ENCODE measurements at regions not wholly inside any gene's neighbourhood (a gene's known extent, or its start where the extent isn't known, plus 50 kb on each side); places are given as distances from the start of the nearest gene placed in this dataset.
"Not testable (repeated sequence)": the region's sequence is repeated elsewhere in the genome, so short reads cannot be mapped to it uniquely, and the experiment has no call there.

DNA sequence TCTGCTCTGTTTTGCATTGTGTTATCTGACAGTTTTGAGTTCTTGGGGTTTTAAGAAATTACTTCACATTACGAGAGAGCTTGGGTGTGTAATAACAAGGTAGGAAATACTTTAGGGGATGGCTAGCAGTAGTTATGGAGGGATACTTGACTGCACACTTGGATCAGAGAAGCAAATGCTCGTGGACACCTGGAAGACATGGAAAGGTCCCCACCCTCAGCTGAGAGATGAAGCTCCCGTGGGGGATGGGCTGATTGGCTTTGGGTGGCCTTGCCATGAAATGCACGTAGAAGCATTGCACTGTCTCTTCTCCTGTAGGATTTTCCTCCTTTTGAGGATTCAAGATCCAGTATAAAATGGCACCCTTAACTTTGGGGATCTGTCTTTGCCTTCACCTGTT lies 61.5 kb upstream of the UNC93A start:
- no peak for FAIRE-seq
- DNase-seq (ENCODE audit: low spot score), result no peak

DNA sequence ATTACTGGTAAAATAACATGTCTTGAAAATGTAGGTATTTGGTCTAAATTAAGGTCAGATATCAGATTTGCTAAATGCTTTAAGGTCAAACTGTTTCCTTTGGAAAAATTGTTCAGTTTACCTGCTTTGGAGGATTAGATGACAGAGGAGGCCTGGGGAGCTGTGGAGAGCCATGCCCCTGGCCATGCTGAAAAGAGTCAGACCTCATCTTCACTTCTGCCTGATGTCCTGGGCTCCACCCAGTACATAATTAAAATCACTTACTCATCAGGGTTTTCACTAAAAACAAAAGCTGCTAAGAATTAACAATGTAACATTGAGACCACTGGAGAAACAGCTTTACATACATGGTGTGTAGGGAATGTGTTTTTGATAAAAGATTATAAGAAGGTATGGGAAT lies 60.8 kb upstream of the UNC93A start:
- no peak for DNase-seq (ENCODE audit: low spot score)
- FAIRE-seq, result no peak

DNA sequence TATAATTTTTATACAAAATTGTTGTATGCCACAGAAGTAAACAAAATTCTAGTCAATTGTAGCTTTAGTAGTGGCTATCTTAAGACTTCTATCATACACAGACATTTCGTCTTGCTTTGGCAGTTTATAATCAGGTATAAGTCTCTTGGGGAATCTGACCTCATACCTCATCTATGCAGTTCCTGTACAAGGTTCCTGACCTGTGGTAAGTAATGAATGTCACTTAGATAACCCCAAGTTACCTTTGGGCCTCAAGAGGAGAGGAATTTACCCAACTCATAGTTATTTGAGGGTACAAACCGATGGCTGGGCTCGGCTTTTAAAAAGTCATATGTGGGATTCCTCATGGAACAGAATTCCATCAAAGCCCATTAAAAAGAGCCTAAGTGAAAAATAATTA lies 58.8 kb upstream of the UNC93A start:
- DNase-seq (ENCODE audit: low spot score) (peak; percentile 44), FAIRE-seq (no peak)

DNA sequence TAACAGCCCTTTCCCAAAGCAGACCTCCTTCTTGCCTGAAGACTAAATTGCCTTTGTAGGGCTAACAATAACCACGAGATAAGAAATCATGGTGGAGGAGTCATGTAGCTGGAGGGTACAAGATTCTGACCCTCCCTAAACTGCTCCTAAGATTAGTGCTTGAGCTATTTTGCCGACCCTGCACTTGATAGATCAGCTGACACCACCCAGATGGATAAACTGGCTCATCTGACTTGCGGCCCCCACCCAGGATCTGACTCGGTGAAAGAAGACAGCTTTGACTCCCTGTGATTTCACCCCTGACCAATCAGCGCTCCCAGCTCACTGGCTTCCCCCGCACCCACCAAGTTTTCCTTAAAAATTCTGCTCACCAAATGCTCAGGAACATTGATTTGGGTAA lies 57.6 kb upstream of the UNC93A start:
- FAIRE-seq, result peak; percentile 13
- DNase-seq (ENCODE audit: low spot score), result no peak

DNA sequence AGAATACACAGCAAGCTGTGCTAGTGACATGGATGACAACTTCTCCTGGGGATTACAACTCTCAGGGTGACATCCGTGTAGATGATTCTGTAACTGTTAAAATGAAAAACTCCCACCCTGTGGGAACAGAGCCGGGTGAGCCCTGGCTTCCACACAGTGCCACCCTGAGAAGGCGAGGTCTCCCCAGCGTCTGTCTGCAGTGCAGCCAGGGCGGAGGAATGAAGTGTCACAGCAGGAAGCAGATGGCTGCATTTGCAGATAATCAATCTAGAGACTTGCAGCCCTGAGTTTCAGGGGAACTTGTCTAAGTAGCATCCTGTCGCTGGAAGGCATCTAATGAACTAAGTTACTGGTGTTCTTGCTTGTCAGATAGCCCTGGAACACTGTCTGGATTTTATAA lies 56.5 kb upstream of the UNC93A start:
- DNase-seq (ENCODE audit: low spot score), result not testable (repeated sequence)
- FAIRE-seq, result peak; percentile 63

DNA sequence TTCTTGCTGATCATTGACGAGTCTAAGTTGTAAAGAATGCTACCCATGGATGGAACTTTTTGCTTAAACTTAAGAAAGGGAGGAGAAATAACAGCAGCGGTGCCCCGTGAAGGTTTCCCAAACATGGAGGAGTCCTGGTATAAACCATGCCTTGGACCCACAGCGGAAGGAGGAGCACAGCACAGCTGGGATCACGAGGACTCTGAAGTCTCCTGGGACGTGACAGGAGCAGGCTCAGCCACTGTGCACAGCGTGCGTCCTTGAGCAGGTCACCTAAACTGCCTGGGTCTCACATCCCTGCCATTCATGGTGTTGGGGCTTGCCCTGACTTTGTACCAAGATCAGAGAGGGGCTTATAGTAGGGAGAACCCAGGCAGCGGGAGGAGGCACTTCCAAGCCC lies 56.1 kb upstream of the UNC93A start:
- FAIRE-seq (no peak), DNase-seq (ENCODE audit: low spot score) (no peak)

DNA sequence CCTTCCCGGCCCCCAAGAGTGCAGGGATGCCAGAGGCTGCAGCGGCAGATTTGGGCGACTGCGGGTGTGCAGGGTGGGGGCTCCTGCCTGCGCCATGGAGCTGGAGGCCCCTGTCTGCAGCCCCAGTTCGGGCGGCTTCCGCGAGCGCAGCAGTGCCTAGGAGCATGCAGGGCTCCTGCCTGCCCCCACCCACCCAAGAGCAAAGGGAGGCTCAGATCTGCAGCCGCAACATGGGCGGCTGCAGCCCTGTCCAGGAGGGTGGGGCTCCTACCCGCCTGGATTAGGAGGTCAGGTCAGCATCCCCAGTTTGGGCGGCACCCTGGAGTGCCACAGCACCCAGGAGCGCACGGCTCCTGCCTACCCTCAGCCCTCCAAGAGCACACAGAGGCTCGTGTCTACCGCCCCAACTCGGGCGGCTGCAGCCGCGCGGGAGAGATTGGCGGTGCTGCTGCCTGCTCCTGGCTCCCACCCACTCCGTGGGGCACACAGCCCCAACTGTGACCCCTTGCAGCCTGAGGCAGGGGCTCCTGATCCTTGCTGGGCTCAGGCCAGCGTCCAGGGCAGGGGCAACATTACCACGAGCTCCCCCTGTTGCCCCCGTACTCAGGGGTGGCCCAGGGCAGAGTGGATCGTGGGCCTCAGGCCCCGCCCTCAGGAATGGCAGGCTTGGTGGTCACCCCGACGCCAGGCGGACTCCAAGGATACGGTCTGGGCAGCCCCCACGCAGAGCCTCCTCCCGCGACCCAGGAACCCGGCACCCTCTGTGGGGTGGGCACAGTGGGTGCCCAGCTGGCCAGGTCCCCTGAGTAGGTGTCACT lies 55.5 kb upstream of the UNC93A start:
- FAIRE-seq (no peak), DNase-seq (ENCODE audit: low spot score) (no peak)

DNA sequence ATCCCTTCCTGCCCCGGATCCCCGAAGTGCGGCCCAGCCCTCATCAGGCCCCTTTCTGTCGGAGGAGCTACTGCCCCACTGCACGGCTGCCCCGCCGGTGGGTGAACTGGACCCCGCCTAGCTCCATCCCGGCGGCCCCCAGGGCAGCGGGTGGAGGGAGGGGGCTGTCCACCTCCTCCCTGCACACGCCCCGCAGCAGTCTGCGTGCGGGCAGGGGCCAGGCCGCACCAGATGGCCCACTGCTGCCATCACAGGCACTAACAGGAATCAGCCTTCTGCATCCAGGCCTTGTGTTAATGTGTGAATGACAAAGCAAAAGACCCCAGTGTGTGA lies 54.9 kb upstream of the UNC93A start:
- no peak for FAIRE-seq

DNA sequence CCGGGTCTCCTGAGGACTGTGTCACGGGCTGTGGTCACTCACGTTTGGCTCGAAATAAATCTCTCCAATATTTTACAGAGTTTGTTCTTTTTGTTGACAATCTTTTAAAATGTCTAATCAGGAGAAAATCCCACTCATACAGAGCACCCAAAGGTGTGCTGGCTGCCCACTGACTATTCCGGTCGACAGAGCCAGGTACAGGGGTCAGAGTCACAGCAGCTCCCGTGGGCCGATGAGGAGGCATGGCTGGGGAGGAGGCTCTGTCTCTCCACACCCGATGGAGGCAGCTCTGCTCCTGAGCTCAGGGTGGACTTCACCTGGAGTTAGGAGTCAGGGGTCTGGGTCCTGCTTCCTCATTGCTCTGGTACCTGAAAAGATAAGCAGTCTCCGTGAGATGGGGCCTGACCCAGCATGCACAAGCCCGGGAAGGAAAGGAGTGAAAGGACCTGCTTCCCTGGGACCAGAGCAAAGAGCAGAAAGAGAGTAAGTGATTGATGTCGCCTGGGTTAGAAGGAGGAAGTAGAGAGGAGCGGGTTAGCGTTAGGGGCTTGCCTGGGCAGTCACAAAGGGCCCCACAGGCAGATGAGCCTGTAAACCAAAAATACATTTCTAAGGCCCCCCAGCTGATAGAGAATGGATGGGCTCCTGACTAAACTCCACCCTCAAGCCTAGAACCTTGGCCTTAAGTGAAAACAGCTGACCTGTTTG lies 53.5 kb upstream of the UNC93A start:
- no peak for DNase-seq (ENCODE audit: low spot score)
- FAIRE-seq, result no peak

More for the DNA sequence above, 54.9 kb upstream of the UNC93A start:
- DNase-seq (ENCODE audit: low spot score), result no peak

DNA sequence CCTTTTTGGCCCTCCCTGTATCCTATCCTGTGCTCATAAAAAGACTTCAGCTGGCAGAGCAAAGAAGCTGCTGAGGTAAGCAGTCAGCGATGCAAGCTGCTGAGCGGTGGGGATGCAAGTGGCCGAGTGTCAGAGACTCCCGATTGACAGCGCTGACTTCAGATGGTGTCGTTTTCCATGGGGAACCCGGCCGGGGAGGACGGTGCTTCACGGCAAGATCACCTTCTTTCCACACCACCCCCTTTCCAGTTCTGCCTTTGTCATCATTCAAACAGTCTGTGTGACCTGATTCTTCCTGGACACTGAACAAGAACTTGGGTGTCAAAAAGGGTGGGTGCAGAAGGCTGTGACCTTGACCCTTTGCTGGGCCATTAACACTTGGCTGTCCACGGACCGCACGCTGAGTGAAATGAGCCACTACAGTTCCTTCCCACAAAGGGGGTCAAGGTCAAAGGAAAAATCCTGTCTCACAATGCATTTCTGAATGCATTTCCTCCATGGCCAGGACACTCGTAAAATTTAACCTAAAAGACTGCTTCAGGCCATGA lies 52.9 kb upstream of the UNC93A start:
- DNase-seq (ENCODE audit: low spot score) (no peak), FAIRE-seq (no peak)

DNA sequence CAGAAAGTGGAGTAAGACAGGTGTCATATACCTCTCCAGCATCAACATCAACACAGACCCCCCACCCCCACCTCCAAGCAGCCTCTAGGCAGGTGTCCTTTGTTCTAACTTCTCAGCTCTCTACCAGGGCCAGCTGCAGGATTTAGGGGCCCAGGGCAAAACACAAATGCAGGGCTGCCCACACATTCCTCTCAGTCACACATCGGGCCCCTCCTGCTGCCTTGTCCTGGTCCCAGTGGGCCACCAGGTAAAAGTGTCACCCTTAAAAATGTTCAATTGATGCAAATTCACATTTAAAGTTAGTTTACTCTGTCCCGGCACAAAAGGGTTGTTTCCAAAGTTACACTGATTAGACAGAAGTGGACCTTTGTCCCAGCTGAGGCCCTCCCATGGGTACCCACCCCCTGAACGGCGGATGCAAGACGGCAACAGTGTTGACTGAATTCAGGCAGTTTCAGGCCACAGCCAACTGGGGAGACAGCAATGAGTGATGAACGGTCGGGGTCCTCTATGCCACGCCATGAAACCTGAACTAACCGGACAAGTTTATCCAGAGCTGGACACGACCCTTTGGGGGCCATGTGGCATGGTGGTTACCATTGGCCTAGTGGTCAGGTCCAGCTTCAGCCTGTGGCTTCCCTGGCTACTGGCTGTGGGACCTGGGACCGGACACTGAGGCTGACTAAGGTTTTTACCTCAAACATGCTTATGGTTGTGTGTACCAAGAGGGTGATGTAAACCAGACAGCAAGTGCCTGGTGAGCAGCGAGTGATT lies 52.2 kb upstream of the UNC93A start:
- no peak for DNase-seq (ENCODE audit: low spot score)
- FAIRE-seq, result no peak

DNA sequence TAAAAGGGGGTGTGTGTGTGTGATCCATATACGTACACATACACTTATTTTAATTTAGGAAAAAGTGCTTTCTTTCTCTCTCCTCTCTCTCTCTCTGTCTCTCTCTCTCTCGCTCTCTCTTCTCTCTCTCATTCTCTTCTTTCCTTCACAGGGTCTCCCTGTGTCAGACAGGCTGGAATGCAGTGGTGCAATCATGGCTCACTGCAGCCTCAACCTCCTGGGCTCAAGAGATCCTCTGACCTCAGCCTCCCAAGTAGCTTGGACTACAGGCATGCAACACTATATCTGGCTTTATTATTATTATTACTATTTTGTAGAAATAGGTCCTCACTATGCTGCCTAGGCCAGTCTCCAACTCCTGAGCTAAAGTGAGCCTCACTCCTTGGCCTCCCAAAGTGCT lies 51.6 kb upstream of the UNC93A start:
- FAIRE-seq; DNase-seq (ENCODE audit: low spot score): not testable (repeated sequence)

DNA sequence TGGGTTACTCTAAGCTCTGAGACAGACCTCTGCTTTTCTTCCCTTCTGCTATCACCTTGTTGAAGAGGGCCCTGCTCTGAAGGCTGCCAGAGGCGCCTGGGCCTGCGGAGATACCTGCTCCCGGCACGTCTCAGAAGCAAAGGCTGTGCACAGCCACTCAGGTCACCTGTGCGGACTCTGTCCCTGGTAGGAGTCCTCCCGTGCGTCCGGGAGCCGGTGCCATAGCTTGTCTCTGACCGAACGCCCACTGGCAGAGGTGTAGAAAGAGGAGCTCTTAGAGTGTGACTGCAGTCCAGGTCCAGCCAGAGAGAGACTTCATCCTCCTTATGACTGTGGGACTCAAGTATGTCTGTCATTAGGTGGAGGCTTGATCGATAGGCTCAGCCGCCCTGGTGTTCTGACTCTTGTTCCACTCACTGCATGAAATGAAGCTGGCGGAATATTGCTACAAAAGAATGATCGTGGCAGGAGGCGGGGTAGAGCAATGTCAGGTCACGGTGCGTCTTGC lies 51.0 kb upstream of the UNC93A start:
- FAIRE-seq, result peak; percentile 67

More for the DNA sequence above, 51.0 kb upstream of the UNC93A start:
- no peak for DNase-seq (ENCODE audit: low spot score)

Measured in urothelium cell line (cell line).